NCI-H2081 treated with DMSO at 0.1 percent for 48 hours (cell line): ENCODE measurements at regions not wholly inside any gene's neighbourhood (a gene's known extent, or its start where the extent isn't known, plus 50 kb on each side); places are given as distances from the start of the nearest gene placed in this dataset.

Experiments used
- DNase-seq: peaks from one replicate; lab custom pipeline; 2025; lab: John Stamatoyannopoulos, UW

DNA sequence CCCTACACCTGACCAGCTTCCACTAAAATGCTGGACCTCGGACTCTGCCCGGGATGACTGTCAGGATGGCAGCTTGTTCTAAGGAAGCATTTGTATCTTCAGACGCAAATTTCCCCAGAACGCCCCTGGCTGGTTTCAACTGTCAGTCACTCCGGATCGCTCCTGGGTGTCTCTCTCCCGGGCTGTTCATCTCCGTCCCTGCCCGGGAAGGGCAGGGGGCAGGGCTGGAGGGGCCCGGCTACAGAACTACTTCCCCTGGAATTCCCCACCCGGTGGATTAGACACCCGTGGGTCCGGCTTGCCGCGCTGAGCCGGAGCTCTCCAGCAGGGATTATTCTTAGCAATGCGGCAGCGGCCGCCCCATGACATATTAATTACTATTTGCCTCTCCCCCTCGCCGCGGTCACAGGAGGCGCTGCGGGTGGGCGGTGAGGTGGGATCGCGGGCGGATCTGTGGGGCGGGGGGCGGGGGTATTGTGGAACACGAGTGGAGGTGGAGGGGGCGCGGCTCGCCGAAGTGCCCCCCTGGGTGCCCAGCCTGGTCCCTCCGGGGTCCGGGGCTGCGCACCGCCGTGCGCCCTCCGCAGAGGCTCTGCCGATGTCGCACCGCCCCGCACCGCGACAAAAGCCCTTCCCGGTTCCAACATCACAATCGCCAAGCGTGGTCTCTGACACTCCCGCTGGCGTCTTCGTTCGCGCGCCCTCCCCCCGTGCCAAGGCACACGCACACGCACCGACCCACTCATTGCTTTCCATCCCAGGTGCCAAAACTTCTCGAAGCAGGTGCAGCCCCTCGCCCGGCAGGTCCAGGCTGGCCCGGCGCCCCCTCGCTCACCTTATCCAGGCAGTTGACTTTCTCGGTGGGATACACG lies 276.1 kb upstream of the NEBL start:
- DNase-seq = no peak

DNA sequence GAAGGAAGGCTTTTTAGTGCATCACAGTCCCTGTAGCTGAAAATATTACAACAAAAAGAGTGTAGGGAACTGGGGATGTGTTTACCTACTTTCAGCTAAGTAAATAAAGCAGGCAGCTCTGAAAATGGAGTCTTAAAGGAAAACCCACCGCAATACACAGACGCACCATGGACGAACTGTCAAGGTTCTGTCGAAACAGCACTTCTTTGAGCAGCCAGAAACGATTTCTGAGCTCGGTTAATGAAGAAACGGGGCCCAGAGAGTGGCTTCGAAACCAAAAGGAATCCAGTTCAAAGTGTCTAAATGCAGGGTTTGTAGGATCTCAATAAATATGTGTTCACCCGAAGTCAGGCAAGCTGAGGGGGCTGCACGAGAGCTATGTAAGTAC lies 275.4 kb upstream of the NEBL start:
- no peak for DNase-seq

DNA sequence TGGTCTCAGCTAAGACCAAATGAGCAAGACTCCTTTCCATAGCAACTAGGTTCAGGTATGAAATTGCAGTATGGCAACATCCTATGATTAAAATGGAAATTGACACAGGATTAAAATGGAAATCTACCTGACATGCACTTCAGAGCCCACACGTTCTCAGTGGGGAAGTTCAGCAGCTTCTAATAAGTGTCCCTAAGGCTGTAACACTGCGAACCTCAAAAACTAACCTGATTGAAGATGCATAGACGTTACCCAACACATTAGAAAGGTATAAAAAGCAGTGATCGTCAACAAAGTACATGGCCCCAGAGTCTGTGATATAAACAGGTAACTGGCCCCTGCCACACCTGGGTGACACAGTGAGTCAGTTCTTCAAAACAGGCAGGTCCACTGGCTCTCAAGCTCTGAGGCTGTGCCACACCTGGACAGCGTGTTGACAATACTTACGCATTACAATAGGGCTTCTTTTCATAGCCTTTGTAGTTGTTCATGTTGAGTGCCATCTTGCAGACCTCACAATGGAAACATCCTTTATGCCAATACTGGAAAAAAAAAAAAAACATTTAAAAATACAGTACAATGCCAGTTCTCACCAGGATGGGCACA lies 274.9 kb upstream of the NEBL start:
- no peak for DNase-seq

DNA sequence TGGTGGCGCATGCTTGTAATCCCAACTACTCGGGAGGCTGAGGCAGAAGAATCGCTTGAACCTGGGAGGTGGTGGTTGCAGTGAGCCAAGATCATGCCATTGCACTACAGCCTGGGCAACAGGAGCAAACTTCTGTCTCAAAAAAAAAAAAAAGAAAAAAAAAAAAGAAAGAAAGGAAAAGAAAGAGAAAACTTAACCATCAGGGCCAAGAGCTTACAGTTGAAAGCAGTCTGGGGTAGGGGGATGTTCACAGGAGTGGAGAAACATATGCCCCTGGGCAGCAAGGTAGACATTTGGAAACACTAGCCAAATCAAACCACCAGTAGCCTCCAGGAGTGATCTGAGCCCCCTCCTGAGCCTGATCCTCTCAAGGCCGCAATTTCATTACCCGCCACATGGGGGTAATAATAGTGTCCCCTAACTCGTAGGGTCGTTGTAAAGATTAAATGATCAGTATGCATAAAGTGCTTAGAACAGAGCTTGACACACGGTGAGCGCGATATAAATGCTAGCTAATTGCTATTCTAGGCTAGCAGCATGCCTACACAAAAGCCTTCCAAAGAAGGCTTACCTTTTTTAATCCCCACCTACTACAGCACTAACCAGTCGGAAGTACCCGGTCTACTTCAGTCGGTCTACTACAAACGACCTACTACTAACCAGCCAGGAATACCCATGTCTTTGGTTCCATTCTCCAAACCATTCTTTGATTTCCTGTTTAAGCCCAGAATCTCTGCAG lies 274.3 kb upstream of the NEBL start:
- no peak for DNase-seq

DNA sequence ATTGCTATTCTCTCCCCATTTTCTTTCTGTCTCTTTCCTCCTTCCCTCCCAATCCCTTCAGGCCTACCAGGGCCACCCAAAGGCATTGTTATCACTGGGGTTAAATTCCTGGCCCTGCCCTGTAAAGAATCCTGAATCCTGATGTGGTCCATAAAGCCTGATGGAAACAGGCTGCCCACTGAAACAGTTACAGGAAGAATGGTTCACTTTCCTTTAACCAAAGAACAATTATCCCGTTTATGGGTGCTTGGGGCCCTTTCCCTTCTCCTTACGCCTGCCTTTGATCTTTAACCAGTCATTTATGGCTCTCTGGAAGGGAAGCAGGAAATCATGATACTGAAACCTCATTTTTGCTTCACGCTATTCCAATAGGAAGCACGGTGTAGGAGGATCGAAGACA lies 273.1 kb upstream of the NEBL start:
- no peak for DNase-seq

DNA sequence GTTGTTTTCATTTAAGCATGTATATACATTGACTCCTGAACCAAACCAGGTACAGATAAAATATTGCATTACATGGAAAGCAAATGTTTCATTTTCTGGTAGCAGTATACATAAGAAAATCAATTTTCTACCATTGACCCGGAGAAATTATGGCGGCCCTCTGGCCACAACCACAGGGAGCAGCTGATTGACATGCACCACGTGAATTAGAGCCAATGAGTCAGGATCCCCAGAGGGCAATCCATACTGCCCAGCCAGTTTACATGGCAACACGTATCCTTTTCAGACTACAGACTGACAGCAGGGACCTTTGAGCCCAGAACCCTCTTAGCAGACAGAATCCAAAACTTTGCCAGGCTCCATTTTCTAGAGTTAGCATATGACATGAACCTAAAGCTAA lies 272.2 kb upstream of the NEBL start:
- DNase-seq = no peak

DNA sequence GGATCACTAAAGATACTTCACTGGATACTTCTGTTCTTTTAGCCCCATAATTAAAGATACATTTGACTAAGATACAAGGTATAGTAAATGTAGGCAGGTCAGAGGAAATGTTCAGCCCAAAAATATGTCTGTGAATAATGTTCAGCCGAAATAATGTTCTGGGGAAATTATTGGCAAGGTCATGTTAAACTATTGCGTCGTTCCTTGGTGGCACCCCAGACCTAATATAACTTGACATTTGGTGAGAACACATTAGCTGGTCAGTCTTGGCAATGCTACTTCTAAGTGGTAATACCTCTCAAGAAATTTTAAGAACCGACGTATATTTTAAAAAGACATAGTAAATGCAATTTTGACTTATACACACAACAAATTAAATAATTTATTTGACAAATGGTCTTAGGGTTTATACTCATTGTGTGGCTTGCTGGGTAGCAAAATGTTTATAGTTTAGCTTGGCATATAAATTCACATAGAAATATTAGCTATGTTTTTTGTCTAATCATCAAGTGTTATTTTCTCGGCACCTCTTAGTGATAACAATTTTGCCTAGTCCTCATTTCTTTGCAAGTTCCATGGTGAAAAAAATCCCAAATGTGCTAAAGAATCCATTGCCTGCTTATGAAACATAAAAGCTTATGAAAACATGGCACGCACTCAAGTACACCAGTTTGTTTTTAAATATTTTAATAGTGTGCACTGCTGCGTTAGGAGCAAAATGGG lies 270.3 kb upstream of the NEBL start:
- no peak for DNase-seq

DNA sequence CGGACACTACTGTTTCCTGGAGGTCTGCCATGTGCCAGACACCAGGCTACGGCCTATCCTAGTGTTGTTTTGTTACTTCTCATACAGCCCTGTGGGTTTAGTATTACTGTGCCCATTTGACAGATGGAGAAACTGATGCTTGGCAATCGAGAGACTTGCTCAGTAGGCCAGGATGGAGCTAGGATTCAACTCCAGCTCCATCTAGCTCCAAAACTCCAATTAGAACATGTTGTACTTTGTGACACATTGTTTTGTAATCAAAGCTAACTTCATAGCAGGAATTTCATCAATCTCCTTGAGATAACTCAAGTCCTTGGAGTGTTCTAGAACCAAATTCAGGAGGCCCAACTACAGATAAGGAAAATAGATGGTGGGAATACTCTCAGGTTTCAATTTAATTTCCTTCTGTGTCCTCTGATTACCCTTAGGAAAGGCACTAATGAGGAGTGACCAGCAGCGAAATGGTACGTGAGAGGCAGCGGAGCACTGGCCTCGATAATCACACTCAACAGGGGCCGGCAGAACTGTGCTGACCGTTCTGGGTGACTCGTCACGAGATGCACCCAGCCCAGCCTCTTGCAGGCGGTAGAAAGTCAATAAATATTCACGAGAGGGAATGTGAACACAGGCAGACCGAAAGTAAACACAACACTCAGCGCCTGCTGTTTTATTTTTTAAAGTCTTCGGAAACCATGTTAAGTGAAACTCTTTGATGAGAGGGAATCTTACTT lies 269.6 kb upstream of the NEBL start:
- no peak for DNase-seq

DNA sequence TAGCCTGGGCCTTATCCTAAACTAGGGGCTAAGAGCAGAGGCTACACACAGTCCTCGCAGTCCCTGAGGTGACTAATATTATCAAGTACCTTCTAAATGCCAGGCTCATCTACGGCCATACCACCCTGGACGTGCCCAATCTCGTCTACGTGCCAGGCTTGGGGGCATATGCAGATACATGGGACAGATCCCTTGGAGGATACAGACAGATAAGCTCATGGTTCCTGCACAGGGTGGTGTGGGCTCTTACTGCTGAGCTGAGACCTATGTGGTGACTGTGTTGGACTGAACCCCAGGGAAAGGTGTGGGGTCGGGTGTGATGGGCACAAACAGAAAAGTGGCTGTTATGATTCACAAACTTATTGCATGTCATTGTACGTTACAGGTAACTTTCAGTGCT lies 268.4 kb upstream of the NEBL start:
- DNase-seq = no peak

DNA sequence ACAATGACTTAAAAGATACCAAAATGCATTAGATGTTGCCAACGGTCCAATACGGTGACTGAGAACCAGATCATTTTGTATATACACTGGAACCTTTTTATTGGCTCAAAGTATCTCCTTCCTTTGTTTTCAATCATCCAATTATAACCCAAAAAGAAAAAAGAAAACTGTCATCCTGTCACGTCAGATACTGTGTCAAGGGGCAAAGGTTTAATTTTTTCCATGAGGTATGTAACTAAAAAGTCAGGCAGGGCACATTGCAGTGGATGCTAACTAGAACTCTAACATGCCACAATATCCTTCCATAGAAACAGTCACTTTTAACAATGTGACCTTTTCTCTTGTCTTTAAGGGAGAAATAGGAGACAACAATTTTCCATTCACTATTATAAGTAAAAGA lies 267.6 kb upstream of the NEBL start:
- no peak for DNase-seq

DNA sequence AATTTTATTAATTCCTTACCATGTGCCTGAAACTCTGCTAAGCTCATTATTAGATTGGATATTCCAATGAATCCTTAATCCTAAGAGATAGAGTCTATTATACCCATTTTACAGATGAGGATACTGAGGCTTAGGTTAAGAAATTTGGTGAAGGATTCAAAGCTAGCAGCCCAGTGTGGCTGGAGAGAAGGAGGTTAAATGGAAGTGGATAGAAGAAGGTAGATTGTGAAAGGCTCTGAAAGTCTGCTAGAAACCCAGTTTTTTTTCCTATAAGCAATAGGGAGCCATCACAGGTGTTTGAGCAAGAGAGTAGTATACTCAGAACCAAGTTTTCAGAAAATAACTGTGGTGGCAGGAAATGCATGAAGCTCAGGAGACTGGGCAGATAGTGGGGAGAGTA lies 265.8 kb upstream of the NEBL start:
- no peak for DNase-seq

DNA sequence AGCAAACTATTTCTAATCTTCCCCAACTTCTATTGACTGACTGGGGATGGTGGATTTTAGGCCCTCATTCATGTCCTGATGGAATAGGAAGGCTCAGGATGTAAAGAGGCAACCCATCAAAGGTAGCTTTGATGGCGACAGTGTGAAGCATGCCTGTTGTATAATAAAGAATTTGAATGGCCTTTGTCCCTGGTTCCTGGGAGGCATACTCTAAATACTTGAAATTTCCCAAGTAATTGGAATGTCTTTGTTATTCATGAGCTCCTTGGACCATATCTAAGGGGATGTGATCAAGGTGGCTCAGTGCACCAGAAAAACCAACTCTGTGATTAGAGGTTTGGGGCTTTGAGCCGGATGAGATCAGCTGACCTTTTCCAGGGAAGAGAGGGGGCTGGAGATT lies 264.5 kb upstream of the NEBL start:
- DNase-seq = no peak

DNA sequence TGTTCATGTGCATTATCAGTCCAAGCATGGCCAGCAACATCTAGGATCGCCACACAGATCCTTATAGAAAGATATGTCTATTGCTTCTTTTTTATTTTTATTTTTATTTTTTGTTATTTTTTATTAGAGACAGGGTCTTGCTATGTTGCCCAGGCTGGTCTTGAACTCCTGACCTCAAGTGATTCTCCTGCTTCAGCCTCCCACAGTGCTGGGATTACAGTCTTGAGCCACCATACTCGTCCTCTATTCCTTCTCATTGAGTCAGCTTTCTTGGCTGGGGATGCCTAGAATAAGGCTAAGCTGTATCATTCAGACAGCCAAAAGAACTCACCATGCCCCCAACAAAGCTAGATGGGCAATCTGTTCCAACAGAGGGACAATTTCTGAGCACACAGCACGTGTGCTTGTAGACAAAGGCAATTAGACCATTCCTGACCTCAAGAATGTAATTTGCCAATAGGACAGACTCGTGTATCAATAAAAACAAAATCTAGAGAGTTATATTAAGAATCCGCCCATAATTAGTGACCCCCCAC lies 264.0 kb upstream of the NEBL start:
- no peak for DNase-seq

DNA sequence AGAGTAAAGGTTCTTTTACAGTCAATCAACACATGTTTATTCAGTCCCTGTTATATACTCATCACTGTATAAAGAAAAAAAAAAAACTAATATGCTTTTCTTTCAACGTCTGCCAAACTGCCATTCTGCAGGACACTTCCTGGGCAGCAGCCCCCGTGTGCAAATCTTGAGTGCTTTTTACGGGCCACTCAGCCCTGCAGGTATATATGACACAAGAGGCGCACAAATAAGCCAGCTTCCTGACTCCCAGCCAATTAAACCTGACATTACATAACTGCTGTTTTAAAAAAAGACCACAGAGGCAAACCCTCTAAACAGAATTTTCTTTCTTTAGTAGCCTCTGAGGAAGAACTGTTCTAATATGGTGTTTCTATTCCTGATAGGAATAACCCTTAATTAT lies 263.0 kb upstream of the NEBL start:
- no peak for DNase-seq

DNA sequence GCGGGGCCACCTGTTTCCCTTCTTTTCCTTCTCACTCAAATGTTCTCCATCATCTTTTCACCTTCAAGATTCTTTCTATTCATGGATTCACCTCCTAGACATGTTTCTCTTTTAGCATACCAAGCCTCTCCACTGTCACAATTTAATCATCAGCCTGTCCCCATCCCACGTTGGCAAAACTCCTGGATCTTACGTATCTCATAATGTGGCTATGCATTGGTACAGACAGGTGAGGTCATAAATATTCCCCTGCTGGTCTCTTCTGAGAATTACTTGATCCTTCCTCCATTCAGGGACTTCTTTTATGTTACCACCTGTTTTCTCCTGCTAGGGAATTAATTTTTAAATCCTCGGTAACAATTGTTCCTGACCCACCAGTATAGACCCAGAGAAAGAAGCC lies 262.6 kb upstream of the NEBL start:
- DNase-seq = no peak

DNA sequence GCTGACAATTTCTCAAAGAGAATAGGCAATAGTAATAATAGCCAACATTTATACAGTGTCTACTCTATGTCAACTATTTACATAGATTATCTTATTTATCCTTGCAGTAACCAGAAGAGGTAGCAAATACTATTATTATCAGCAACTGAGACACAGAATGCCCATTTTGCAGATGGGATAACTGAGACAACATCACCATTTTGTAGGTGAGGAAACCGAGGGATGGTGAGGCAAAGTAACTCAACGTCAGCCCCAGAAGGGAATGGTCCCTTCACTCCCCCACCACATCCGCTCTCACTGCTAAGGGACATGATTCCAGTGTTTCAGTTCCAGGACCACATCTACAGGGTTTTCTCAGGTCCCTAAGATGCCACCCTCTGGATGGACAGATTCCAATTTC lies 261.2 kb upstream of the NEBL start:
- no peak for DNase-seq

DNA sequence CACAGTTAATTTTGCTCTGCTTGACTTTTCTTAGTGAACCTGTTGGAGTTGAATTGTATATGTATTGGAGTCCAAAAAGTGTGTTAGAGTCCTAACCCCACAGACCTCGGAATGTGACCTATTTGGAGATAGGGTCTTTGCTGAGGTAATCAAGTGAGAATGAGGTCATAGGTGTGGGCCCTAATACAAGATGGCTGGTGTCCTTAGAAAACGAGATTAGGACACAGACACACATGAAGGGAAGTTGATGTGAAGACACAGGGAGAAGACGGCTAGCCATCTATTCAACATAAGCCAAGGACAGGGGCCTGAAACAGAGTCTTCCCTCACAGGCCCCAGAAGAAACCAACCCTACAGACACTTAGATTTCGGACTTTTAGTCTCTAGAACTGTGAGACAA lies 260.6 kb upstream of the NEBL start:
- DNase-seq = no peak

DNA sequence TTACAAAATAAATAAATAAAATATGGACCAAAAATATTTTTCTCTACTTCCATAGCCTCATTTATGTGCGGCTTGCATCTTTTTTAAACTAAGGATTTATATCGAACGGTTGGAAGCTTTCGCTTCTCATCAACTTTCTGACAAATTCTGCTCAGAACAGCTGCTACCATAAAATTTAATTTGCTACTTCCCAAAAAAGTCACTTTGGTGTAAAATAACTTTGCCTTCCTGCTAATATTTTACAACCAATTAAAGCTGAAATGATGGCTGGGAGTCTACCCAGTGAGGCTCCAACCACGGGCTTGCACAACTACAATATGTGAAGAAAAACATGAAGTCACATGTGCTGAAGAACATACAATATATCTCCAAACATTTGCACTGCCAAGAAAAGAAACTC lies 253.1 kb upstream of the NEBL start:
- no peak for DNase-seq

DNA sequence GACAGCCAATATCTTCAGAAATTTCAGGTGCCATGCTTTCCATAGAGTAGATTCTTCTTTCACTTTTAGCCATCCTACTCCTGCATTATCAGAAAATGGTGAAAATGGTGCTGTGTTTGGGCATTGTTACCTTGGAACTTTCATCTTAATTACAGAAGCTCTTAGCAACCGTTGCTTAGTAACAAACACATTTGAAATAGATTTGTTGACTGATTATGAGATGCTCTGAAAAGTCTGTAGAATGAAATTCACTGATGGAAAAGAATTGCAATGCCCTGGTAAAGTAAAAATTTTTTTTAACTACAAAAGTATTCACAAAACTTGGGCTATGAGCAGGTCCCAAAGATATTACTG lies 249.3 kb upstream of the NEBL start:
- DNase-seq = no peak

DNA sequence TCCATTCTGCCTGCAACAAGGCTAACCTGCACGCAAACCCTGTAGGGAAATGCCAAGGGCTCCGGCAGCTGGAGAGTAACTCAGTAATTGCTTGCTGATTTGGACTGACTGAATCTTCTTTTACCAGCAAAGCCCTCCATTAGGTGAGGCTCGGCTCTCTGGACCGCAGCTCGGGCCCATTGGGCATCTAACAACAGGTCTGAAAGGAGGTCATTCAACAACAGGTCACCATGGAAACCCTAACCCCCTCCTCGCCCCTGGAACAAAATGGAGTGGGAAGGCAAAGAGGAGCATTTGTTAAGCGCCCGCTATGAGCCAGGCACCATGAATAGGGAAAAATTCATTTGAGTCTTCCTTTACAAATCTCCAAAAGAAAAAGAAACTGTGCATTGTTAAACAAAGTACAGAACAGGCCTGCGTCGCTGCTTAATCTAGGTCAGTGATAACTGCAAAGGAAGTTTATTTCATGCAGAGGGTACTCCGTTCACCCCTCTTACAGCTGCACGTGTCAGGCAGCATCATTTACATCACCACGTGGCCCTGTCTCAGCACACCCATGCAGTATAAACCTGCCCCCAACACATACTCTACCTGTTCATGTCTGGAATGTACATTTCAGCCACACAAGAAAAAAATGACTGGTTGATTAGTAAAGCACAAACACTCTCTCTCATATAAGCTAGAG lies 248.8 kb upstream of the NEBL start:
- no peak for DNase-seq

DNA sequence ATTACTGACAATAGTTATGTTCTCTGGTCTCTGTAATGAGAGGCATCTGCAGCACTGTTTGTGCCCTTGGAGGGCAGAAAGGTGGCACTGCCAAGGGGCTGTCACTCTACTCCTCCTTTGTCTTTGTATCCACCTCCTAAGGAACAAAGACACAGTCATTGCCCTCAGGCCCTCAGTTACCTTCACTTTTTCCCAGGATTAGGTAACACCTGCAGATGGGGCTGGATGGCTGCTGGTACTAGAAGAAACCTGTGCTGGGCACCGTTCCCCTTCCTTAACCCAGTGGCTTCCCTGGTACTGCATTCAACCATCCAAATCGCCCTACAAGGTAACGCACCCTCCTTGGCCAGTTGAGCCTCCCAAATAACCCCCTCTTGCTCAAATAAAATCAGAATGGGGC lies 246.9 kb upstream of the NEBL start:
- DNase-seq = no peak
